Inflammatory macrophage treated with lipopolysaccharide for 4 hours (primary cell): ENCODE measurements at regions not wholly inside any gene's neighbourhood (a gene's known extent, or its start where the extent isn't known, plus 50 kb on each side); places are given as distances from the start of the nearest gene placed in this dataset.

ENCODE experiments used
- DNase-seq: peaks from one replicate; pipeline ENCODE4 v3.0.0-alpha.2; 2020

GRCh38 chr9:134228649-134229048 lies 64.3 kb upstream of the RNU6ATAC start:
- DNase-seq, result no peak

- no peak for DNase-seq
Measured at GRCh38 chr9:134229466-134230091, 65.2 kb upstream of the RNU6ATAC start.

- DNase-seq, result no peak
Measured at GRCh38 chr9:134230092-134230941, 66.0 kb upstream of the RNU6ATAC start.

- DNase-seq, result no peak
Measured at GRCh38 chr9:134230942-134231325, 66.6 kb upstream of the RNU6ATAC start.

GRCh38 chr9:134231330-134231745 lies 67.0 kb upstream of the RNU6ATAC start:
- DNase-seq, result no peak

- DNase-seq, result no peak
Measured at GRCh38 chr9:134231767-134232166, 67.4 kb upstream of the RNU6ATAC start.

GRCh38 chr9:134233022-134233421 lies 68.7 kb upstream of the RNU6ATAC start:
- DNase-seq, result no peak

GRCh38 chr9:134234001-134234660 lies 69.8 kb upstream of the RNU6ATAC start:
- DNase-seq, result no peak

GRCh38 chr9:134234687-134235359 lies 70.5 kb upstream of the RNU6ATAC start:
- no peak for DNase-seq

GRCh38 chr9:134235366-134235765 lies 71.0 kb upstream of the RNU6ATAC start:
- no peak for DNase-seq

GRCh38 chr9:134236001-134236421 lies 71.6 kb upstream of the RNU6ATAC start:
- no peak for DNase-seq

GRCh38 chr9:134236935-134237629 lies 72.7 kb upstream of the RNU6ATAC start:
- no peak for DNase-seq

- no peak for DNase-seq
Measured at GRCh38 chr9:134237630-134238265, 73.4 kb upstream of the RNU6ATAC start.

GRCh38 chr9:134239130-134239903 lies 75.0 kb upstream of the RNU6ATAC start:
- no peak for DNase-seq

- DNase-seq, result no peak
Measured at GRCh38 chr9:134239939-134240338, 75.6 kb upstream of the RNU6ATAC start.

GRCh38 chr9:134240361-134240760 lies 76.0 kb upstream of the RNU6ATAC start:
- no peak for DNase-seq

GRCh38 chr9:134242706-134243105 lies 78.3 kb upstream of the RNU6ATAC start:
- DNase-seq, result no peak

- DNase-seq, result peak; percentile 96
Measured at GRCh38 chr9:134243778-134244467, 79.6 kb upstream of the RNU6ATAC start.

- DNase-seq, result no peak
Measured at GRCh38 chr9:134245179-134245578, 80.8 kb upstream of the RNU6ATAC start.

- DNase-seq, result no peak
Measured at GRCh38 chr9:134247918-134248631, 78.2 kb upstream of the RXRA start.
